Muscle of arm (tissue), 1 donor: ENCODE measurements at regions not wholly inside any gene's neighbourhood (a gene's known extent, or its start where the extent isn't known, plus 50 kb on each side); places are given as distances from the start of the nearest gene placed in this dataset.
A peak's percentile ranks its signal among the peaks of the same experiment; 100 is the strongest.

Experiments used
- DNase-seq: peaks from one replicate; pipeline ENCODE4 v3.0.0-alpha.2; 2013

GRCh38 chr18:55120896-55121295 lies 161.6 kb upstream of the CCDC68 start:
- DNase-seq = no peak

- DNase-seq = no peak
These were observed 160.2 kb upstream of the CCDC68 start for GRCh38 chr18:55119434-55119833.

GRCh38 chr18:55119016-55119415 lies 159.8 kb upstream of the CCDC68 start:
- DNase-seq = no peak

GRCh38 chr18:55116863-55117262 lies 157.6 kb upstream of the CCDC68 start:
- DNase-seq = no peak

- no peak for DNase-seq
These were observed 156.3 kb upstream of the CCDC68 start for GRCh38 chr18:55115606-55116005.

- DNase-seq = no peak
These were observed 155.6 kb upstream of the CCDC68 start for GRCh38 chr18:55114876-55115275.

GRCh38 chr18:55113800-55114199 lies 154.5 kb upstream of the CCDC68 start:
- no peak for DNase-seq

GRCh38 chr18:55111271-55111670 lies 152.0 kb upstream of the CCDC68 start:
- DNase-seq = no peak

GRCh38 chr18:55110436-55110835 lies 151.2 kb upstream of the CCDC68 start:
- DNase-seq = peak; percentile 21

GRCh38 chr18:55109818-55110414 lies 150.7 kb upstream of the CCDC68 start:
- no peak for DNase-seq

- no peak for DNase-seq
These were observed 147.6 kb upstream of the CCDC68 start for GRCh38 chr18:55106906-55107305.

- DNase-seq = no peak
These were observed 147.2 kb upstream of the CCDC68 start for GRCh38 chr18:55106466-55106865.

GRCh38 chr18:55105873-55106272 lies 146.6 kb upstream of the CCDC68 start:
- DNase-seq = no peak

GRCh38 chr18:55102958-55103456 lies 143.7 kb upstream of the CCDC68 start:
- DNase-seq = no peak

- DNase-seq = no peak
These were observed 143.2 kb upstream of the CCDC68 start for GRCh38 chr18:55102501-55102900.

GRCh38 chr18:55101458-55101824 lies 142.2 kb upstream of the CCDC68 start:
- no peak for DNase-seq

- DNase-seq = no peak
These were observed 141.7 kb upstream of the CCDC68 start for GRCh38 chr18:55100817-55101457.

- DNase-seq = no peak
These were observed 138.4 kb upstream of the CCDC68 start for GRCh38 chr18:55097456-55098170.

- no peak for DNase-seq
These were observed 137.1 kb upstream of the CCDC68 start for GRCh38 chr18:55096263-55096951.

GRCh38 chr18:55095584-55095983 lies 136.3 kb upstream of the CCDC68 start:
- no peak for DNase-seq

GRCh38 chr18:55093808-55094207 lies 134.5 kb upstream of the CCDC68 start:
- DNase-seq = no peak

GRCh38 chr18:55093295-55093694 lies 134.0 kb upstream of the CCDC68 start:
- DNase-seq = no peak

- DNase-seq = no peak
These were observed 132.9 kb upstream of the CCDC68 start for GRCh38 chr18:55092166-55092565.
